Tibial nerve (tissue), 4 donors: ENCODE measurements at regions not wholly inside any gene's neighbourhood (a gene's known extent, or its start where the extent isn't known, plus 50 kb on each side); places are given as distances from the start of the nearest gene placed in this dataset.

Experiments
- CTCF ChIP-seq, 5 experiments: fragments of 200-600 bp in 3 of 5; fragments of 450-650 bp in 2 of 5; sonication (generic) in 3 of 5; IDR thresholded peaks; one replicate each; pipeline ENCODE4 v1.5.1; 2016 to 2019; ENCODE audit warnings: antibody characterized with exemption in 5 of 5, mild to moderate bottlenecking in 3 of 5, moderate library complexity in 2 of 5
- EP300 ChIP-seq, 2 donors: sonication (generic); formaldehyde crosslinking; IDR thresholded peaks; one replicate each; pipeline ENCODE4 v1.6.1; 2017; ENCODE audit warnings: antibody characterized with exemption in 2 of 2, mild to moderate bottlenecking in 1 of 2
- POLR2A ChIP-seq, 2 donors: fragments of 450-650 bp; IDR thresholded peaks; one replicate each; pipeline ENCODE4 v1.6.1; 2017; ENCODE audit warnings: antibody characterized with exemption in 2 of 2, mild to moderate bottlenecking in 2 of 2, moderate library complexity in 2 of 2

GRCh38 chr7:42545049-42545724 is 308.2 kb upstream of the GLI3 start:
- TF ChIP-seq CTCF (IDR thresholded peaks at IDR 0.05) (no peak), EP300 (IDR thresholded peaks at IDR 0.05) (no peak), POLR2A (IDR thresholded peaks at IDR 0.05) (no peak)
